ENCODE measurements at regions not wholly inside any gene's neighbourhood (a gene's known extent, or its start where the extent isn't known, plus 50 kb on each side); places are given as distances from the start of the nearest gene placed in this dataset.

DNA sequence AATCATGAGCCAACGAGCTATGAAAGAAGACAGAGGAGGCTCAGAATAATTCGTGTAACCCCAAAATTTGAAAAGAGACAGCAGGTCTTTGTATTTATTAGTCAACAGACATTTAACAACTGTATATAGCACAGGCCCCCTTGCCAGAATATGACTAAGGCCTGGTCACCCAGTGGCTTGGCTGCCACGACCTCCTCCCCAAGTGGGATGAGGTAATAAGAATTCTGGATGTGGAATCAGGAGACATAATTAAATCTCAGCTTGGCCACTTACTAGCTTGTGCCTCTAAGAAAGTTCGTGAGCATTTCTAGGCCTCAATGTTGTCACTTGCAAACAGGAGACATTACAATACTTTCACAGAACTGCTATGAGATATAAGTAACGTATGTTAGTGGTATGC, 134.2 kb upstream of the TNFSF4 start:
- no peak for TF ChIP-seq CTCF (IDR thresholded peaks at IDR 0.05; ENCODE audit: insufficient read depth in 1 of 2, low read depth in 1 of 2, low read length in 1 of 2, severe bottlenecking in 1 of 2, unreplicated experiment in 1 of 2)
- ChIA-PET CTCF (no interaction called here), POLR2A (no interaction called here)
- Mint-ChIP-seq H3K9me3 (ENCODE audit: unreplicated experiment) (no peaks in the 10 kb centered on the region), H3K27ac (ENCODE audit: unreplicated experiment) (no peak overlapping the region), H3K36me3 (ENCODE audit: insufficient read depth, unreplicated experiment) (no peaks in the 10 kb centered on the region), H3K4me1 (ENCODE audit: low read depth, unreplicated experiment) (peaks cover 7% of the 10 kb centered on the region), H3K27me3 (ENCODE audit: insufficient read depth, unreplicated experiment) (no peaks in the 10 kb centered on the region), H3K4me3 (ENCODE audit: unreplicated experiment) (no peak overlapping the region)
- no peak overlapping the region for H3K4me3 ChIP-seq (ENCODE audit: low read depth, low read length)
- no peaks in the 10 kb centered on the region; the same call in 1 of the 2 replicates for H3K4me1 ChIP-seq
- intact Hi-C loops (cut with micrococcal nuclease; ENCODE audit: unreplicated experiment) = no loop called here
- no peaks in the 10 kb centered on the region; the same call in 1 of the 2 replicates for H3K9me3 ChIP-seq
- no peaks in the 10 kb centered on the region for H3K36me3 ChIP-seq (ENCODE audit: control insufficient read depth, insufficient read depth, low read length)
- no peak for DNase-seq
- BruUV-seq (replicated peaks) = no TSS peak
- no peaks in the 10 kb centered on the region for H3K27me3 ChIP-seq (replicated peaks; ENCODE audit: control insufficient read depth, insufficient read depth, low read length)

- Histone ChIP-seq H3K36me3 (ENCODE audit: control insufficient read depth, insufficient read depth, low read length) (no peaks in the 10 kb centered on the region), H3K9me3 (no peaks in the 10 kb centered on the region; the same call in 1 of the 2 replicates), H3K4me3 (ENCODE audit: low read depth, low read length) (no peak overlapping the region), H3K4me1 (no peaks in the 10 kb centered on the region; the same call in 1 of the 2 replicates), H3K27me3 (replicated peaks; ENCODE audit: control insufficient read depth, insufficient read depth, low read length) (no peaks in the 10 kb centered on the region)
- TF ChIP-seq CTCF (IDR thresholded peaks at IDR 0.05; ENCODE audit: insufficient read depth in 1 of 2, low read depth in 1 of 2, low read length in 1 of 2, severe bottlenecking in 1 of 2, unreplicated experiment in 1 of 2) = no peak
- Mint-ChIP-seq H3K27me3 (ENCODE audit: insufficient read depth, unreplicated experiment) (no peaks in the 10 kb centered on the region), H3K9me3 (ENCODE audit: unreplicated experiment) (no peaks in the 10 kb centered on the region), H3K27ac (ENCODE audit: unreplicated experiment) (no peak overlapping the region), H3K4me1 (ENCODE audit: low read depth, unreplicated experiment) (peaks cover 7% of the 10 kb centered on the region), H3K36me3 (ENCODE audit: insufficient read depth, unreplicated experiment) (no peaks in the 10 kb centered on the region), H3K4me3 (ENCODE audit: unreplicated experiment) (no peak overlapping the region)
- ChIA-PET POLR2A (no interaction called here), CTCF (no interaction called here)
- intact Hi-C loops (cut with micrococcal nuclease; ENCODE audit: unreplicated experiment) = no loop called here
- DNase-seq = no peak
- BruUV-seq (replicated peaks) = no TSS peak
Measured at GRCh38 chr1:173341971-173342370, 134.8 kb upstream of the TNFSF4 start.

GRCh38 chr1:173342736-173343135, 134.4 kb upstream of the PRDX6 start:
- no peaks in the 10 kb centered on the region for H3K9me3 Mint-ChIP-seq (ENCODE audit: unreplicated experiment)
- no peak overlapping the region for H3K4me3 Mint-ChIP-seq (ENCODE audit: unreplicated experiment)
- POLR2A ChIA-PET = no interaction called here
- peaks cover 7% of the 10 kb centered on the region for H3K4me1 Mint-ChIP-seq (ENCODE audit: low read depth, unreplicated experiment)
- no TSS peak for BruUV-seq (replicated peaks)
- intact Hi-C loops (cut with micrococcal nuclease; ENCODE audit: unreplicated experiment) = no loop called here
- H3K27me3 Mint-ChIP-seq (ENCODE audit: insufficient read depth, unreplicated experiment) = no peaks in the 10 kb centered on the region
- no peak for TF ChIP-seq CTCF (IDR thresholded peaks at IDR 0.05; ENCODE audit: insufficient read depth in 1 of 2, low read depth in 1 of 2, low read length in 1 of 2, severe bottlenecking in 1 of 2, unreplicated experiment in 1 of 2)
- no peak overlapping the region for H3K27ac Mint-ChIP-seq (ENCODE audit: unreplicated experiment)
- no peaks in the 10 kb centered on the region for H3K36me3 Mint-ChIP-seq (ENCODE audit: insufficient read depth, unreplicated experiment)
- Histone ChIP-seq H3K9me3 (no peaks in the 10 kb centered on the region; the same call in 1 of the 2 replicates), H3K36me3 (ENCODE audit: control insufficient read depth, insufficient read depth, low read length) (no peaks in the 10 kb centered on the region), H3K27me3 (replicated peaks; ENCODE audit: control insufficient read depth, insufficient read depth, low read length) (no peaks in the 10 kb centered on the region), H3K4me3 (ENCODE audit: low read depth, low read length) (no peak overlapping the region), H3K4me1 (no peaks in the 10 kb centered on the region; the same call in 1 of the 2 replicates)
- DNase-seq = no peak
- CTCF ChIA-PET = no interaction called here
